ENCODE measurements at regions not wholly inside any gene's neighbourhood (a gene's known extent, or its start where the extent isn't known, plus 50 kb on each side); places are given as distances from the start of the nearest gene placed in this dataset.

- TF ChIP-seq YY1 (IDR thresholded peaks at IDR 0.05; ENCODE audit: low read depth): no peak
- TF ChIP-seq REST (IDR thresholded peaks at IDR 0.05; ENCODE audit: low read depth): no peak
- TF ChIP-seq RAD21 (IDR thresholded peaks at IDR 0.05; ENCODE audit: low read depth): no peak
- no peak for TF ChIP-seq MAX (IDR thresholded peaks at IDR 0.05)
- no peak for TF ChIP-seq EP300 (IDR thresholded peaks at IDR 0.05; ENCODE audit: borderline replicate concordance)
- TF ChIP-seq ZBTB7A (IDR thresholded peaks at IDR 0.05; ENCODE audit: low read depth): no peak
- TF ChIP-seq FOXM1 (IDR thresholded peaks at IDR 0.05; ENCODE audit: borderline replicate concordance, low read depth): no peak
- no peak for TF ChIP-seq USF1 (IDR thresholded peaks at IDR 0.05)
- no peak for TF ChIP-seq TAF1 (IDR thresholded peaks at IDR 0.05; ENCODE audit: low read depth)
- TF ChIP-seq TEAD4 (IDR thresholded peaks at IDR 0.05): no peak
These were observed 343.0 kb downstream of the BCAT1 start for GRCh38 chr12:24605916-24606315.

Data from Ishikawa (cell line).